ENCODE measurements at regions not wholly inside any gene's neighbourhood (a gene's known extent, or its start where the extent isn't known, plus 50 kb on each side); places are given as distances from the start of the nearest gene placed in this dataset.

GRCh38 chr5:110194191-110194590 lies 504.5 kb downstream of the MAN2A1 start:
- Histone ChIP-seq H3K79me2 (ENCODE audit: control insufficient read depth, insufficient read depth, low read length) (no peaks in the 10 kb centered on the region), H3K4me2 (ENCODE audit: insufficient read depth, low read length) (no peak overlapping the region), H2AFZ (ENCODE audit: low read depth, low read length) (no peak overlapping the region), H3K4me1 (ENCODE audit: control insufficient read depth, extremely low read depth, insufficient read depth, low read length) (no peaks in the 10 kb centered on the region), H4K20me1 (replicated peaks; ENCODE audit: control insufficient read depth, extremely low read depth, insufficient read depth, low read length) (no peaks in the 10 kb centered on the region), H3K36me3 (ENCODE audit: control insufficient read depth in 2 of 2, extremely low read depth in 1 of 2, insufficient read depth in 2 of 2, low read length in 2 of 2) (no peaks in the 10 kb centered on the region), H3K27ac (ENCODE audit: insufficient read depth, low read depth, low read length) (no peak overlapping the region), H3K27me3 (ENCODE audit: control insufficient read depth in 2 of 2, insufficient read depth in 2 of 2, low read length in 2 of 2) (no peaks in the 10 kb centered on the region), H3K9me1 (replicated peaks; ENCODE audit: control insufficient read depth, extremely low read depth, insufficient read depth, low read length) (no peaks in the 10 kb centered on the region), H3K4me3 (replicated peaks in 1 of 3; ENCODE audit: insufficient read depth in 1 of 3, low read depth in 1 of 3, low read length in 3 of 3) (no peak overlapping the region), H3K9ac (replicated peaks; ENCODE audit: extremely low read depth, insufficient read depth, low read length) (no peak overlapping the region), H3K9me3 (replicated peaks; ENCODE audit: control insufficient read depth, insufficient read depth, low read length) (peaks cover 3% of the 10 kb centered on the region)
- no TSS peak for BruUV-seq (replicated peaks)
- CTCF ChIA-PET, result no interaction called here
- intact Hi-C loops (cut with micrococcal nuclease), result no loop called here
- TF ChIP-seq FOS (IDR thresholded peaks at IDR 0.05; ENCODE audit: borderline replicate concordance, insufficient read depth, low read length), result no peak
- no peak for TF ChIP-seq MYC (IDR thresholded peaks at IDR 0.05; ENCODE audit: low read depth, low read length)
- no peak for TF ChIP-seq MAX (IDR thresholded peaks at IDR 0.05; ENCODE audit: insufficient read depth, insufficient read length)
- TF ChIP-seq POLR2AphosphoS5 (IDR thresholded peaks at IDR 0.05; ENCODE audit: insufficient read depth, low read depth, low read length), result no peak
- TF ChIP-seq EZH2 (IDR thresholded peaks at IDR 0.05; ENCODE audit: borderline replicate concordance, low read depth, low read length, severe bottlenecking), result no peak
- no peak for TF ChIP-seq POLR2A (IDR thresholded peaks at IDR 0.05; ENCODE audit: low read depth, low read length)
- no peak for TF ChIP-seq GATA2 (IDR thresholded peaks at IDR 0.05; ENCODE audit: insufficient read depth, insufficient read length, low read depth, low read length)
- TF ChIP-seq JUN (IDR thresholded peaks at IDR 0.05; ENCODE audit: borderline replicate concordance, insufficient read depth, insufficient read length, low read depth), result no peak
- DNase-seq (ENCODE audit: low read depth, low spot score), result no peak
- POLR2A ChIA-PET, result no interaction called here
- dilution Hi-C loops (cut with MboI; ENCODE audit: extremely low pct_ligation_motif_present, low sequenced_read_pairs), result no loop called here
- FAIRE-seq, result no peak

- no peaks in the 10 kb centered on the region for H3K4me1 ChIP-seq (ENCODE audit: control insufficient read depth, extremely low read depth, insufficient read depth, low read length)
- CTCF ChIA-PET, result no interaction called here
- no peak overlapping the region for H3K9ac ChIP-seq (replicated peaks; ENCODE audit: extremely low read depth, insufficient read depth, low read length)
- TF ChIP-seq CTCF (IDR thresholded peaks at IDR 0.05; ENCODE audit: extremely low read depth in 1 of 2, insufficient read depth in 1 of 2, low read depth in 1 of 2, low read length in 2 of 2) (no peak), FOS (IDR thresholded peaks at IDR 0.05; ENCODE audit: borderline replicate concordance, insufficient read depth, low read length) (no peak), POLR2AphosphoS5 (IDR thresholded peaks at IDR 0.05; ENCODE audit: insufficient read depth, low read depth, low read length) (no peak), MYC (IDR thresholded peaks at IDR 0.05; ENCODE audit: low read depth, low read length) (no peak), POLR2A (IDR thresholded peaks at IDR 0.05; ENCODE audit: low read depth, low read length) (no peak), GATA2 (IDR thresholded peaks at IDR 0.05; ENCODE audit: insufficient read depth, insufficient read length, low read depth, low read length) (no peak)
- no peak overlapping the region for H3K27ac ChIP-seq (ENCODE audit: insufficient read depth, low read depth, low read length)
- no peaks in the 10 kb centered on the region for H3K36me3 ChIP-seq (ENCODE audit: control insufficient read depth in 2 of 2, extremely low read depth in 1 of 2, insufficient read depth in 2 of 2, low read length in 2 of 2)
- no peaks in the 10 kb centered on the region for H3K79me2 ChIP-seq (ENCODE audit: control insufficient read depth, insufficient read depth, low read length)
- POLR2A ChIA-PET, result no interaction called here
- no peak for FAIRE-seq
- dilution Hi-C loops (cut with MboI; ENCODE audit: extremely low pct_ligation_motif_present, low sequenced_read_pairs) (no loop called here), intact Hi-C loops (cut with micrococcal nuclease) (no loop called here)
- H3K4me2 ChIP-seq (ENCODE audit: insufficient read depth, low read length), result no peak overlapping the region
- H3K4me3 ChIP-seq (replicated peaks in 1 of 3; ENCODE audit: insufficient read depth in 1 of 3, low read depth in 1 of 3, low read length in 3 of 3), result no peak overlapping the region
- no peak for DNase-seq (ENCODE audit: low read depth, low spot score)
- H3K9me1 ChIP-seq (replicated peaks; ENCODE audit: control insufficient read depth, extremely low read depth, insufficient read depth, low read length), result no peaks in the 10 kb centered on the region
- no peaks in the 10 kb centered on the region for H4K20me1 ChIP-seq (replicated peaks; ENCODE audit: control insufficient read depth, extremely low read depth, insufficient read depth, low read length)
- no peaks in the 10 kb centered on the region for H3K27me3 ChIP-seq (ENCODE audit: control insufficient read depth in 2 of 2, insufficient read depth in 2 of 2, low read length in 2 of 2)
- no TSS peak for BruUV-seq (replicated peaks)
- H2AFZ ChIP-seq (ENCODE audit: low read depth, low read length), result no peak overlapping the region
- peaks cover 3% of the 10 kb centered on the region for H3K9me3 ChIP-seq (replicated peaks; ENCODE audit: control insufficient read depth, insufficient read depth, low read length)
These were observed 505.6 kb downstream of the MAN2A1 start for GRCh38 chr5:110195288-110195687.

All from endothelial cell of umbilical vein (primary cell).